SK-N-MC (cell line): ENCODE measurements at regions not wholly inside any gene's neighbourhood (a gene's known extent, or its start where the extent isn't known, plus 50 kb on each side); places are given as distances from the start of the nearest gene placed in this dataset.

ENCODE experiments used
- EZH2 ChIP-seq: fragments of 200-600 bp; sonication (generic); IDR thresholded peaks from one replicate; pipeline ENCODE4 v1.6.1; 2017; ENCODE audit warnings: antibody characterized with exemption
- FOXP2 ChIP-seq: optimal IDR thresholded peaks from 2 replicates; pipeline ENCODE3; 2011; ENCODE audit warnings: mild to moderate bottlenecking, moderate library complexity; ENCODE audit not compliant: insufficient read depth; ENCODE audit errors: extremely low read length, control extremely low read depth
- POLR2AphosphoS5 ChIP-seq: IDR thresholded peaks from 2 replicates; pipeline ENCODE4 v1.6.1; 2012; ENCODE audit warnings: mild to moderate bottlenecking, low read depth, low read length, borderline replicate concordance

- TF ChIP-seq POLR2AphosphoS5 = no peak
- TF ChIP-seq EZH2 = no peak
- TF ChIP-seq FOXP2 = no peak
These were observed 1665.4 kb upstream of the CDH9 start for GRCh38 chr5:28703651-28704260.
